C4-2B (cell line): ENCODE measurements at regions not wholly inside any gene's neighbourhood (a gene's known extent, or its start where the extent isn't known, plus 50 kb on each side); places are given as distances from the start of the nearest gene placed in this dataset.

ENCODE experiments used
- H3K27ac ChIP-seq: fragments of 450-650 bp; 2 replicates; pipeline ENCODE4 v1.5.1; 2017
- ZFX ChIP-seq: fragments of 450-650 bp; IDR thresholded peaks from 2 replicates; pipeline ENCODE4 v1.6.1; 2017
- TF ChIP-seq, protein P1 (sequence below): fragments of 450-650 bp; conservative IDR thresholded peaks from 2 replicates; pipeline ENCODE4 v1.5.1; 2017; ENCODE audit warnings: mild to moderate bottlenecking

DNA sequence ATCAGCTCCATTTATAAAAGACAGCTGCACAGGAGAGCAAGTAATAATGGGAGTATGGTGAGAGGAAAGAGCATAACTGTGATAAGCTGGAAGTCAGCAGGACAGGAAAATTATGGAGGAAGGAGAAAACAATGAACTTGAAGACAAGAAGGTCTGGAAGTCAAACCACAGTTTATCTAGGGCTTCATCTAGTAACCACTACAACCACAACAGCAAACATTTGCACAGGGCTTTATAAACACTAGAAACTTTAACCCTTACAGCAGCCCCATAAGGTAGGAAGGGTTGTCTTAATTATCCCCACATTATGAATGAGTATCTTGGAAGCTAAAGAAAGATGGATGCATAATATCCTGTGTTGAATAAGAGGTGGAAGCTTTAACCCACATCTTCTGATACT is 820.8 kb downstream of the IGSF11 start:
- TF ChIP-seq ZFX: no peak
- TF ChIP-seq, protein P1, sequence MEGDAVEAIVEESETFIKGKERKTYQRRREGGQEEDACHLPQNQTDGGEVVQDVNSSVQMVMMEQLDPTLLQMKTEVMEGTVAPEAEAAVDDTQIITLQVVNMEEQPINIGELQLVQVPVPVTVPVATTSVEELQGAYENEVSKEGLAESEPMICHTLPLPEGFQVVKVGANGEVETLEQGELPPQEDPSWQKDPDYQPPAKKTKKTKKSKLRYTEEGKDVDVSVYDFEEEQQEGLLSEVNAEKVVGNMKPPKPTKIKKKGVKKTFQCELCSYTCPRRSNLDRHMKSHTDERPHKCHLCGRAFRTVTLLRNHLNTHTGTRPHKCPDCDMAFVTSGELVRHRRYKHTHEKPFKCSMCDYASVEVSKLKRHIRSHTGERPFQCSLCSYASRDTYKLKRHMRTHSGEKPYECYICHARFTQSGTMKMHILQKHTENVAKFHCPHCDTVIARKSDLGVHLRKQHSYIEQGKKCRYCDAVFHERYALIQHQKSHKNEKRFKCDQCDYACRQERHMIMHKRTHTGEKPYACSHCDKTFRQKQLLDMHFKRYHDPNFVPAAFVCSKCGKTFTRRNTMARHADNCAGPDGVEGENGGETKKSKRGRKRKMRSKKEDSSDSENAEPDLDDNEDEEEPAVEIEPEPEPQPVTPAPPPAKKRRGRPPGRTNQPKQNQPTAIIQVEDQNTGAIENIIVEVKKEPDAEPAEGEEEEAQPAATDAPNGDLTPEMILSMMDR: no peak

DNA sequence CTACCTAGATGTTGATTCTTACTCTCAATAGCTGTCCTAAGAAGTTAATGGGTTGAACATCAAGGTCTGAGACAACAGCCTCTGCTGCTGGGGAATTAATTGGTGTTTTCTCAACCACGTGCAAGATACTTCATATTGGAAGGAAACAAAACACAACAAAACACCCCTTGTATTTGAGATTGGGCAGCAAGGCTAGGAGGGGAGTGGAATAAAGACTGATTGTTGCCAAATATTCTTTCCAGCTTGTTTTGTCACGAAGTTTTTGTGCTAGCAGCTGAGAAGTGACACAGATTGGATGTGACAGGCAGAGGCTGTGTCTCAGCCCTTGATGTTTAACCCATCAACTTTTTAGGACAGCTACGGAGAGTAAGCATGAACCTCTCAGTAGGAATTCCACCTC is 808.4 kb downstream of the IGSF11 start:
- TF ChIP-seq, protein P1: no peak
- no peak for TF ChIP-seq ZFX
- no peak overlapping the region for H3K27ac ChIP-seq

More for the DNA sequence above, 820.8 kb downstream of the IGSF11 start:
- no peak overlapping the region for H3K27ac ChIP-seq

DNA sequence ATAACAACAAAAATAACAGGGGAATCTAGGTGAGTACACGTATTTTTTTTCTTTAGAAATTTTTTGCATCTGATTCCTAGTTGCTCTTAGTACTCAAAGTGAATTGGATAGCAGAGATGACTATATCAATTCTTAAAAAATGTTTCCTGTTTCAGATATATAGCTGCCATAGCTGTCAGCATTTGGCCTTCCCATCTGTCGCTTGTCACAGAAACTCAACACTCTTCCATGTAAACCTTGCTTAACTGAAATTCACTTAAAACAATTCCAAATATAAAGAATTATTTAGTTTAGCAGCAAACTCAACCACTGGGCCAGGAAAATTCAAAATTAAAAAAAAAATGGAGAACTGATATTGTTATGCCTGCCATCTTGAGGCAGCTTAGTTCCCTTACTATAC is 807.5 kb downstream of the IGSF11 start:
- TF ChIP-seq, protein P1: no peak
- TF ChIP-seq ZFX: no peak
- no peak overlapping the region for H3K27ac ChIP-seq

DNA sequence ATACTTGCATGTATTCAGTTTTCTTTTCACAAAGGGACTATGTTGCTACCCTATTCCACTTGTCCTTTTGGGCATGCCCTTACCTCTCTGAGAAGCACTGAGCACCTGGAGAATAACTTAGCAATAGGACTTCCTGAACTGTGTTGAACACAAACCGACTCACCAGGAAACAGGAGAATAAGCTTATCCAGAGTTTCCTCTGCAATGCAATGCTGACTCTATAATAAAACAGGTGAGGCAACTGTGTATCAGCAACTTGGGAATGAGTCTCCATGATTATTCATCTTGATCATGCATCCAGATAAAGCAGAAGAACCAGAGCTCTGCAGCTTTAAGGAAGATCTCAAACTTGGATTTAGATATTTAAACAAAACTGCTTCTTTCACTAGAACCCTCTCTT is 806.5 kb downstream of the IGSF11 start:
- no peak for TF ChIP-seq ZFX
- TF ChIP-seq, protein P1: no peak
- no peak overlapping the region for H3K27ac ChIP-seq

DNA sequence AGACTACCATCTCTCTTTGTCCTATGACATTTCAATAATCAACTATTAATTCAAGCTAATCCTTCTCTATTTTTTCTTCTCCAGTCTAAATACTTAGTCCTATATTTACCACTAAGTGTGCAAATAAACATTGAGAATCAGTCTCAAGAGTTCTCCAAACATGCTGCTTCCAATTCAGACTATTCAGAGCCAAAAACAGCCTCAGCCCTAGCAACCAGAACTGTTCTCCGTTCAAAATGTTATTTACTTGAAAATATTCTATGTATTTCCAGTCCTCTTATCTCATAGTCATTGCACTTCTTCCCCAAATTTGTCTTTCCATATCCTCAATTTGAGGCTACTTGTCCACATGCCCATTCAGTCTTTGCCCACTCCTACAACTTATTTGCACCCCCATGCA is 805.5 kb downstream of the IGSF11 start:
- H3K27ac ChIP-seq: no peak overlapping the region
- TF ChIP-seq, protein P1: no peak
- no peak for TF ChIP-seq ZFX

DNA sequence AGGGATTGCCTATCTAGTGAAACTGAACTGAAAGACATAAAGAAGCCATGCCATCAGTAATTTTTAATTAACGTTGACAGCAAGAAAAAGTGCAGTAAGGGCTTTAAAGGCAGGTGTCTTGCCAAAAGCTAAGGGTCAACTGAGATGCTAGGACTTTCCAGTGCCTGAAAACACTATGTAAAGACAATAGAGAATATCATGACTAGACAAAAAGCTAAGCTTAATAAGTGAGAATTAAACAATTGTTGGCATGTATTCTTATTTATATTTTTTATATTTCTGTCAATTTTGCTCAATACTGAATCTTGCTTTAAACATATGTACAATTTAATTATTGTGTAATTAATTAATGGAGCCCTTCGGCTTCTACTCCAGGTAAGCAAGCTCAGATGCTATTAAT is 803.1 kb downstream of the IGSF11 start:
- TF ChIP-seq ZFX: no peak
- TF ChIP-seq, protein P1: no peak

DNA sequence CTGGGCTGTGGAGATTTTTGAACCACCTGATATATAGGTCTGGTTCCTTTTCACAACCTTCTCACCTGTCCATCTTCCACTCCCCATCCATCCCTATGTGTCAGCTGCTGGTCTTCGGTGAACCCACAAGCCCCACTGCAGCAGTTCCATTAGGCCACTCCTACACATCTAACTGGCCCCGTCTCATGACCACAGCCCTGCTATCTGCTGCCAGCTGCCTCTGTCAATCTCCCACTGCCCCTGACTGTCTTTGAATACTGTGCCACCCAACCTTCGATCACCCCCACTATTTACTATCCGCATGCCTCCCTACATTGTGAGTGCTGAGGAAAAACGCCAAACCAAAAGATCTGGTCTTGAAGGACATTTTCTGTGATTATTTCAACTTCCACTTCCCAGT is 795.4 kb downstream of the IGSF11 start:
- H3K27ac ChIP-seq: no peak overlapping the region
- TF ChIP-seq, protein P1: no peak
- TF ChIP-seq ZFX: no peak

More for the DNA sequence above, 803.1 kb downstream of the IGSF11 start:
- no peak overlapping the region for H3K27ac ChIP-seq
